Panc1 (cell line): ENCODE measurements at regions not wholly inside any gene's neighbourhood (a gene's known extent, or its start where the extent isn't known, plus 50 kb on each side); places are given as distances from the start of the nearest gene placed in this dataset.

Experiments
- ATAC-seq: fragments of 200-7000 bp; cut with Tn5 transposase; 2 replicates; pipeline ENCODE4 v1.9.1; 2020; ENCODE audit warnings: mild to moderate bottlenecking, moderate library complexity
- BruUV-seq: library from RNA; stranded (reverse); fragments of 400-500 nt; replicated peaks from 2 replicates; lab custom pipeline; 2021; lab: Mats Ljungman, UMichigan
- CTCF ChIA-PET: fragments of 300-600 bp; sonication (Branson Sonifier 250); formaldehyde crosslinking; loops from one replicate; lab custom pipeline; 2022; ENCODE audit warnings: antibody characterized with exemption; lab: Charles Lee
- POLR2A ChIA-PET: fragments of 300-600 bp; sonication (Branson Sonifier 250); formaldehyde crosslinking; loops from one replicate; lab custom pipeline; 2022; ENCODE audit warnings: antibody characterized with exemption; lab: Charles Lee
- DNase-seq: peaks from one replicate; pipeline ENCODE4 v3.0.0-alpha.2; 2010; ENCODE audit warnings: low read depth, low spot score
- H3K27ac ChIP-seq: 2 replicates; pipeline ENCODE4 v1.5.1; 2011; ENCODE audit warnings: mild to moderate bottlenecking, low read length, inconsistent platforms
- H3K27me3 ChIP-seq: fragments of 200-500 bp; sonication (Bioruptor generic); 2 replicates; pipeline ENCODE4 v1.6.0; 2014; ENCODE audit warnings: low read length, inconsistent platforms; ENCODE audit not compliant: control insufficient read depth, insufficient read depth
- H3K36me3 ChIP-seq: fragments of 200-500 bp; sonication (Bioruptor generic); 2 replicates; pipeline ENCODE4 v1.5.1; 2014; ENCODE audit warnings: inconsistent platforms, mild to moderate bottlenecking, low read length, moderate library complexity; ENCODE audit not compliant: control insufficient read depth, insufficient read depth
- H3K4me1 ChIP-seq: 2 replicates; pipeline ENCODE4 v1.5.1; 2011; ENCODE audit warnings: inconsistent platforms, mild to moderate bottlenecking, low read length, moderate library complexity; ENCODE audit not compliant: control insufficient read depth, insufficient read depth
- H3K4me3 ChIP-seq, 2 experiments: 2 replicates each; pipeline ENCODE4 v1.5.1; 2011 to 2012; ENCODE audit warnings: low read depth in 2 of 2, low read length in 2 of 2, mild to moderate bottlenecking in 2 of 2, inconsistent platforms in 1 of 2, moderate library complexity in 1 of 2
- H3K9me3 ChIP-seq: fragments of 200-500 bp; sonication (Bioruptor generic); 2 replicates; pipeline ENCODE4 v1.5.1; 2014; ENCODE audit warnings: low read depth, mild to moderate bottlenecking, inconsistent platforms, low read length, moderate library complexity; ENCODE audit not compliant: control insufficient read depth, insufficient read depth
- CTCF ChIP-seq: fragments of 450-650 bp; IDR thresholded peaks from 2 replicates; pipeline ENCODE4 v1.5.1; 2017; ENCODE audit warnings: mild to moderate bottlenecking
- POLR2AphosphoS5 ChIP-seq: IDR thresholded peaks from 2 replicates; pipeline ENCODE4 v1.6.1; 2012; ENCODE audit warnings: mild to moderate bottlenecking, low read depth, low read length, moderate library complexity
- REST ChIP-seq, 2 experiments: IDR thresholded peaks; 2 replicates each; pipeline ENCODE4 v1.6.1; 2011 to 2012; ENCODE audit warnings: low read depth in 2 of 2, control low read depth in 1 of 2, low read length in 1 of 2, mild to moderate bottlenecking in 1 of 2, moderate library complexity in 1 of 2; ENCODE audit not compliant: insufficient read depth in 1 of 2
- SIN3A ChIP-seq: IDR thresholded peaks from 2 replicates; pipeline ENCODE4 v1.6.1; 2012; ENCODE audit warnings: low read depth, mild to moderate bottlenecking, low read length, moderate library complexity, borderline replicate concordance; ENCODE audit not compliant: insufficient read depth
- TCF7L2 ChIP-seq: IDR thresholded peaks from 2 replicates; pipeline ENCODE4 v1.6.1; 2011; ENCODE audit warnings: mild to moderate bottlenecking, low read depth, low read length, inconsistent platforms
- in situ Hi-C: cut with HindIII; loops from 2 replicates; pipeline ENCODE4 v1.10.0; 2016; ENCODE audit warnings: low sequenced_read_pairs, low pct_unique_long_range_greater_than_20kb
- intact Hi-C: fragments of 100-400 bp; cut with micrococcal nuclease; formaldehyde crosslinking; loops from one replicate; pipeline ENCODE4 v1.10.0; 2022; ENCODE audit not compliant: unreplicated experiment

GRCh38 chr2:36169843-36170242 lies 185.7 kb upstream of the CRIM1 start:
- no peaks in the 10 kb centered on the region for H3K4me1 ChIP-seq
- BruUV-seq, result no TSS peak
- no peaks in the 10 kb centered on the region for H3K27me3 ChIP-seq
- ChIA-PET POLR2A (no interaction called here), CTCF (no interaction called here)
- no peak overlapping the region for H3K27ac ChIP-seq
- H3K36me3 ChIP-seq, result no peaks in the 10 kb centered on the region
- TF ChIP-seq CTCF (no peak), POLR2AphosphoS5 (no peak), TCF7L2 (no peak), REST (IDR thresholded peaks at IDR 0.05; ENCODE audit: insufficient read depth in 1 of 2, low read depth in 2 of 2, low read length in 1 of 2) (peak in 1 of 2 experiments; percentile 42; a peak in 2 of 4 replicates)
- DNase-seq, result no peak
- no peaks in the 10 kb centered on the region for H3K9me3 ChIP-seq
- H3K4me3 ChIP-seq, result no peak overlapping the region
- no peak for ATAC-seq
- intact Hi-C loops (no loop called here), in situ Hi-C loops (no loop called here)

- BruUV-seq, result no TSS peak
- Histone ChIP-seq H3K4me1 (no peaks in the 10 kb centered on the region), H3K4me3 (no peak overlapping the region), H3K36me3 (no peaks in the 10 kb centered on the region), H3K27ac (no peak overlapping the region), H3K9me3 (no peaks in the 10 kb centered on the region), H3K27me3 (no peaks in the 10 kb centered on the region)
- DNase-seq, result no peak
- CTCF ChIA-PET, result no interaction called here
- POLR2A ChIA-PET, result no interaction called here
- no peak for TF ChIP-seq REST (IDR thresholded peaks at IDR 0.05; ENCODE audit: insufficient read depth in 1 of 2, low read depth in 2 of 2, low read length in 1 of 2)
- no peak for TF ChIP-seq CTCF
- TF ChIP-seq POLR2AphosphoS5, result no peak
- TF ChIP-seq SIN3A, result no peak
- TF ChIP-seq TCF7L2, result no peak
- ATAC-seq, result no peak
- intact Hi-C loops, result no loop called here
- in situ Hi-C loops, result no loop called here
Measured at GRCh38 chr2:36168115-36168514, 187.5 kb upstream of the CRIM1 start.
